HG03097 (cell line): ENCODE measurements at regions not wholly inside any gene's neighbourhood (a gene's known extent, or its start where the extent isn't known, plus 50 kb on each side); places are given as distances from the start of the nearest gene placed in this dataset.

ENCODE experiments used
- ATAC-seq: cut with Tn5 transposase; IDR thresholded peaks from one replicate; pipeline ENCODE4 v1.9.1; 2021; ENCODE audit not compliant: unreplicated experiment, low FRiP score

- ATAC-seq, result no peak
Measured at GRCh38 chr11:80916173-80916798, 1475.5 kb upstream of the TENM4 start.

GRCh38 chr11:80914311-80914710, 1473.5 kb upstream of the TENM4 start:
- ATAC-seq, result no peak

GRCh38 chr11:80911666-80912065, 1470.8 kb upstream of the TENM4 start:
- ATAC-seq, result no peak

- peak; percentile 73 for ATAC-seq
Measured at GRCh38 chr11:80900265-80900664, 1459.4 kb upstream of the TENM4 start.

GRCh38 chr11:80899381-80899780, 1458.6 kb upstream of the TENM4 start:
- no peak for ATAC-seq

- no peak for ATAC-seq
Measured at GRCh38 chr11:80898910-80899309, 1458.1 kb upstream of the TENM4 start.

- ATAC-seq, result no peak
Measured at GRCh38 chr11:80886684-80887083, 1445.9 kb upstream of the TENM4 start.

GRCh38 chr11:80873310-80873999, 1432.6 kb upstream of the TENM4 start:
- no peak for ATAC-seq

- ATAC-seq, result no peak
Measured at GRCh38 chr11:80872116-80872728, 1431.4 kb upstream of the TENM4 start.

- ATAC-seq, result no peak
Measured at GRCh38 chr11:80868831-80869230, 1428.0 kb upstream of the TENM4 start.

- ATAC-seq, result no peak
Measured at GRCh38 chr11:80862011-80862410, 1421.2 kb upstream of the TENM4 start.

GRCh38 chr11:80861193-80861592, 1420.4 kb upstream of the TENM4 start:
- no peak for ATAC-seq

GRCh38 chr11:80860632-80861031, 1419.8 kb upstream of the TENM4 start:
- ATAC-seq, result no peak

GRCh38 chr11:80856066-80856465, 1415.2 kb upstream of the TENM4 start:
- ATAC-seq, result no peak

GRCh38 chr11:80855426-80855825, 1414.6 kb upstream of the TENM4 start:
- ATAC-seq, result no peak

- peak; percentile 42 for ATAC-seq
Measured at GRCh38 chr11:80849253-80849652, 1408.4 kb upstream of the TENM4 start.

- peak; percentile 97 for ATAC-seq
Measured at GRCh38 chr11:80846979-80847378, 1406.1 kb upstream of the TENM4 start.

GRCh38 chr11:80846442-80846841, 1405.6 kb upstream of the TENM4 start:
- ATAC-seq, result no peak

GRCh38 chr11:80844110-80844819, 1403.4 kb upstream of the TENM4 start:
- no peak for ATAC-seq

GRCh38 chr11:80843266-80843974, 1402.6 kb upstream of the TENM4 start:
- peak; percentile 52 for ATAC-seq

GRCh38 chr11:80842246-80842645, 1401.4 kb upstream of the TENM4 start:
- no peak for ATAC-seq
